HG02678 (cell line): ENCODE measurements at regions not wholly inside any gene's neighbourhood (a gene's known extent, or its start where the extent isn't known, plus 50 kb on each side); places are given as distances from the start of the nearest gene placed in this dataset.

Experiments
- ATAC-seq: cut with Tn5 transposase; IDR thresholded peaks from one replicate; pipeline ENCODE4 v1.9.1; 2021; ENCODE audit warnings: mild to moderate bottlenecking, moderate library complexity; ENCODE audit not compliant: unreplicated experiment

DNA sequence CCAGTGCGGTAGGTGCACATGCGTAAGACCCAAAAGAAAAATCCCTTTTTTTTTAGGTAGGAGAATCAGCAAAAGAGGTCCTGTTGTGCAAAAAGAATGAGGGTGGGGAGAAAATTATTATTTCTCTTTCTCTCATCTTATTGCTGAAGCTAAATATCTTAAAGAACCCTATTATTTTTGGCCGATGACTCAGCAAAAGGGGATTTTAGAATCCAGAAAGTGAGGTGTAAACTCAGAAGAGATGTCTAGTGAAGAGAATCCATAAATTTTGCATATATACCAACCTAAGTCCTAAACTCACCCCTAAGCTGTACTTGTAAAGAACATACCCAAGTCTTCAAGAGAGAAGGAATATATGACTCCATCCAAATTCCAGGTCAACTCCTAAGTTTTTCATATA lies 386.3 kb upstream of the ZNF717 start:
- ATAC-seq = no peak

GRCh38 chr3:76177610-76178009 lies 392.3 kb upstream of the ZNF717 start:
- ATAC-seq = no peak

GRCh38 chr3:76178412-76178811 lies 393.1 kb upstream of the ZNF717 start:
- ATAC-seq = no peak

GRCh38 chr3:76181213-76181612 lies 395.9 kb upstream of the ZNF717 start:
- ATAC-seq = no peak

DNA sequence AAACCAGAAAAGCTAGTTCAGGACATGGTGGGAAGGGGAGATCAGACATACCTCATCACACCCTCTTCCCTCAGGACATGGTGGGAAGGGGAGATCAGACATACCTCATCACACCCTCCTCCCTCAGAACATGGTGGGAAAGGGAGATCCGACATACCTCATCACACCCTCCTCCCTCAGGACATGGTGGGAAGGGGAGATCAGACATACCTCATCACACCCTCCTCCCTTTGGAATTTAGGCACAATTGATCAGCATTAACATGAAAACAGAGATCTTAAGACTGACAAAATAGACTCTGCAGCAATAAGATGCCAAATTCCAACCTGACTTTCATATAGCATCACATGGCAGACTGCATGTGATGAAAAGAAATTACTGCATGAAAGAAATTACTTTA lies 412.7 kb upstream of the ZNF717 start:
- no peak for ATAC-seq

DNA sequence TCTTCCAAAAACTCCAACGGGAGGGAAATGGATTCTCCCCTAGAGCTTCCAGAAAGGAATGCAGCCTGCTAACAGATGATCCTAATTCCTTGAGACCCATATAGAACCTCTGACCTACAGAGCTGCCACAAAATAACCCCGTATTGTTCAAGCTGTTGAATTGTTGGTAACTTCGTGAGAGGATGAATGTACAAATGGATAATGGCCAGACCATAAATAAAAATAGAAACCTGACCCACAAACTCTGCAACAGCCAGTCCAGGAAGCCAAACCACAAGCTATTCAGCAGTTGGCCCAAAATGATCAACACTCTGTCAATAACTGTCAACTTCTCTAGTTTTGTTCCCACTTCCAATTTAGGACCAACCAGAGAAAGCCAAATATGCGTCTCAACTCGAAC lies 414.0 kb upstream of the ZNF717 start:
- no peak for ATAC-seq

DNA sequence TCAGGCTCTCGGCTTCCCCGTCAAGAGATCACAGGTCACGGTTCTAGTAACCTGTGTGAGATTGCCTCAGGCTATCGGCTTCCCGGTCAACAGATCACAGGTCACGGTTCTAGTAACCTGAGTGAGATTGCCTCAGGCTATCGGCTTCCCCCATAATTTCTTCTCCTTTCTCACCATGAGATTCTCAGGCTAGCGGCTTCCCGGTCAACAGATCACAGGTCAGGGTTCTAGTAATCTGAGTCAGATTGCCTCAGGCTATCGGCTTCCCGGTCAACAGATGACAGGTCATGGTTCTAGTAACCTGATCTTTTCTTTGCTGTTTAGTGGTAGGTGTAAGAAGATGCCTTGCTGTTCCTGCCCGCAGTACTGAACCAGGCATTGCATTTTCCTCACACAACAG lies 418.2 kb upstream of the ZNF717 start:
- ATAC-seq = no peak

DNA sequence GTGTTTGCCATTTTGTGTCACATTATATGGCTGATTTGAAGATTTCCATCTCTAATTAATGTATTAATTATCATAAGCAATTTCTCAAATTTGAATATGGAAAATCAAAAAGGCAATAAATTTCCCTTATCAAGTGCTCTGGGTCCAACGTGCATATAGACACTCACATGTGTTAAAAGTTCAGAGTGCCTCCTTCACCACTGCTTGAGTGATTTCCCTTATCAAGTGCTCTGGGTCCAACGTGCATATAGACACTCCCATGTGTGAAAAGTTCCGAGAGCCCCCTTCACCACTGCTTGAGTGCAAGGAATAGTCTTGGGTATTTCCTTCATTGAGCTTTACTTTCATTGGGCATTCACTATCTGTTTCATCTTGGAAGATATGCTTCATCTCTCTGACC lies 421.0 kb upstream of the ZNF717 start:
- ATAC-seq = no peak

- ATAC-seq = no peak
These were observed 427.3 kb upstream of the ZNF717 start for GRCh38 chr3:76212679-76213078.

DNA sequence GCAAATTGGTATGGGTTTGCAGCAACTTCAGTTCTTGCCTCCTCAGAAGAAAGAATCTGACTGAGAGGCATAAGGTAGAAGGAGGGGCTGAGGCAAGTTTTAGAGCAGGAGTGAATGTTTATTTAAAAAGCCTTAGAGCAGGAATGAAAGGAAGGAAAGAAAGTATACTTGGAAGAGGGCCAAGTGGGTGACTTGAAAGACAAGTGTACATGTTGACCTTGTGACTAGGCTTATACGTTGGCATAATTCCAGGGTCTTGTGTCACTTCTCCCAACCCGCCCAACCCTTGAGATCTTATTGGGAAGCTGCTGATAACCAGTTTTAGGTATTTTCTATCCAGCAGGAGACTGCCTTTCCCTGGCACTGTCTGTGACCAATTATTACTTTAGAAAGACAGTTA lies 436.9 kb upstream of the ZNF717 start:
- no peak for ATAC-seq

DNA sequence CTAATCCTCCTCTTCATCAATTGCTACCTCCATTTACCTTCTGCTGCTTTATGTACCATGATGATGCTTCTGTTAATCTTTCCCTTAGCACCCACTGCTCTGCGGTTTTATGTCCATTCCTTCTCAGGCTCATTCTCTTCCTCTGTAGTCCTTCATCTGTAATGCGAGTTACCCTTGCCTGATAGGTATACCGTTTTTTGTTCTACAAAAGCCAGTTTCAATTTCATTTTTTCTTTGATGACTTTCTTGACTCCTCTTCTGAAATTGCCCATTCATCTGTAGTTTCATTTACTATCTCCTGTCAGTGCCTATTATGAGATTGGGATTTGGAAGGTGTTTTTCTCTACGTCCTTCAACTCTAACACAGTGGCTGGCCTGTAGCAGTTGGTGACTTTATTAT lies 445.9 kb upstream of the ZNF717 start:
- ATAC-seq = no peak

DNA sequence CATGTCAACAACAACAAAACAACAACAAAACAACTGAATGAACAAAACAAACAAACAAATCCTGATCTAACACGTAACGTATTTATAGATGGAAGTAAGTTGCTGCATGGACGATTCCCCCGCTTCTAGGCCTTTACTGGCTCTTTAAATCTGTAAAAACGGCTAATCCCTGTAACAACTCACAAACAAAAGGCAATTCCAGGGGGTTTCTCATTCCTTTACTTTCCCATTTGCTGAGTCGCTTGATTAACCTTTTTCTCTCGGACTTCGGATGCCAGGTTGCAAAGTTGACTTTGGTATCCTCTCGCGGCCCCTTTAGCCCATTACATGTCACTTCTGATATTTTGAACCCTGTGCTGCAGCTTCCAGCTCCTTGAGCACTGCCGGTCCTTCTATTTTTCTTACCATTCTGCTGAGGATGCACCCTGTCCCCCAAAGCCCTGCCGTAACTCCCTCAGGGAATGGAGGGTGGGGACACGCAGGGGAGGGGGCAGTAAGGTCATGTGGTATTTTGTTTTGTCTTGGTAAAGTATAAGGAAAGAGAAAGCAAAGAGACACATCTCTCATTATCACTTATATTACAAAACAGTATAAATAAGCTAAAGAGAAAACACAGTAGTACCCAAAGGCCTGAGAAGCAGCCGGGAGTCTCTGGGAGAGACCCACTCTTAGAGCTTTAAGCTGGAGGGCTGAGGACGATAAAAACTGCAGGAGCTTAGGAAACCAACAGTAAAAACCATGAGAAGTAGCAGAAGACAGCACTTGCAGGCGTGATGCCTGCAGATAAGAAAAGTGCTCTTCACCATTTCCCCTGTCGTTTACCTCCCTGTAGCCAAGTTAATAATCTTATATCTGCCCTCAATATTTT lies 457.8 kb upstream of the ZNF717 start:
- no peak for ATAC-seq

GRCh38 chr3:76245073-76245472 lies 459.7 kb upstream of the ZNF717 start:
- ATAC-seq = no peak

DNA sequence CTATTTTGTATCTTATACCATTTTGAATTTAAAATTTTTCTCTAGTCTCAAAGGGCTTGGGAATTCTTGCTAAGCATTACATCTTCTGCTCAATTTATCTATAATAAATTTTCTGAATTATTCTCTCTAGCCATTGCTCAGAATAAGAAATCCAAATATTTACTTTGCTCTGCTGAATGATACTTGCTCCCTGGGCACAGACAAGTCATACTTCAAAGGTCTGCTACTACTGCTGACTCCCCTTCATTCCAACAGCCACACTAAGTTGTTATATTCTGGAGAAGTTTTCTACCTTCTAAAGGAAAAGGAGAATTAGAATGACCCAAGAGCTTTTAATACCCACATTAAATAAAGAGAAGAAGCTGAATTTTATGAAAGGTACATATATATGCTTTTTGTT lies 460.3 kb upstream of the ZNF717 start:
- no peak for ATAC-seq

- no peak for ATAC-seq
These were observed 479.1 kb upstream of the ZNF717 start for GRCh38 chr3:76264496-76264895.

DNA sequence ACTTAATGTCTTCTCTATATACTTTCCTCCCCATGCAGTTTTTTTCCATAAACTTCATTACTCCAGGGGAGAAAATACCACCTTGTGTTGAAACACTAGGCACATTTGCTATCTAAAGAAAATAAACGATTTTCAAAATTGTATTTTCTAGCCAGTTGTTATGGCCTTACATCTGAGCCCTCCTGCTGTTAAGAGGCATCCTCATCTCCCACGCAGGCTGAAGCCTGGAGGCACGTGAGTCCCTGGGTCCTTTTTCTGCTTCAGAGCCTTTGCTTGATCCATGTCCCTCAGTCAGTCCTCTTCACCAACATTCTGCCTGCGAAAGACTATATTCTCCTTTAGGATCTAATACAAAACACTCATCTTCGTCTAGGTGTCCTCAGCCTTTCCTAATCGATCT lies 479.6 kb upstream of the ZNF717 start:
- no peak for ATAC-seq

DNA sequence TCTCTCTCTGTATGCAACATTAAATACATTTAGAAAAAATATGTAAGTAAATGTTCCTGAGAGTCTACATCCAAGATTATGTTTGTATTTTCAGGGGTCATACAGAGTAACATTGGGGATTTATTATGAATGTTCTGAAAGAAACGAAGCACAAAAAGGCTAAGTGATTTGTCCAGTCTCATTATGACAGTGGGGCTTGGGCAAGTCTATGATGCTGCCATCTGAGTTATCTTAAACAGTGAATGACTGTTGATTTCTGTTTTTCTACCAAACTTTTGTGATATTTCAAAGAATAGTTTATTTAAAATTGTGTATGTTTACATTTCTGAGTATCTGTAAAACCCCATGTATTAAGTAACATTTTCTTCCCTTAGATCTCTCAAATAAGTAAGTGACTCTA lies 481.2 kb upstream of the ZNF717 start:
- ATAC-seq = no peak

GRCh38 chr3:76267851-76268380 lies 482.6 kb upstream of the ZNF717 start:
- ATAC-seq = no peak

- no peak for ATAC-seq
These were observed 508.5 kb upstream of the ZNF717 start for GRCh38 chr3:76293856-76294255.

- ATAC-seq = no peak
These were observed 515.4 kb upstream of the ZNF717 start for GRCh38 chr3:76300746-76301145.

- ATAC-seq = no peak
These were observed 522.2 kb upstream of the ZNF717 start for GRCh38 chr3:76307556-76307955.

- ATAC-seq = no peak
These were observed 523.2 kb upstream of the ZNF717 start for GRCh38 chr3:76308541-76308940.

- ATAC-seq = no peak
These were observed 524.7 kb upstream of the ZNF717 start for GRCh38 chr3:76310089-76310488.
